ENCODE measurements at regions not wholly inside any gene's neighbourhood (a gene's known extent, or its start where the extent isn't known, plus 50 kb on each side); places are given as distances from the start of the nearest gene placed in this dataset.

- WGBS (ENCODE audit: insufficient coverage, insufficient replicate concordance, low lambda C conversion rate, missing lambda C conversion rate) = 20% methylated on average over 10 of the region's 12 CpGs
- intact Hi-C loops (cut with micrococcal nuclease; ENCODE audit: unreplicated experiment) = loop anchor here (2.0 kb wide), 1 partner anchor 35 kb away; no protein-coding TSS in a partner anchor
- H3K4me2 ChIP-seq (ENCODE audit: control insufficient read depth, insufficient read depth) = no peak overlapping the region
- H3K4me3 ChIP-seq = no peak overlapping the region
- ChIA-PET RAD21 (ENCODE audit: unreplicated experiment) (no interaction called here), POLR2A (no interaction called here), CTCF (no interaction called here), SMC1A (ENCODE audit: uncharacterized antibody, unreplicated experiment) (no interaction called here)
- no peaks in the 10 kb centered on the region for H4K20me1 ChIP-seq (ENCODE audit: control insufficient read depth, insufficient read depth)
- no peaks in the 10 kb centered on the region for H3K9me3 ChIP-seq (replicated peaks; ENCODE audit: control insufficient read depth, insufficient read depth, low read length)
- no peak overlapping the region for H3K27ac ChIP-seq (ENCODE audit: control insufficient read depth, insufficient read depth)
- H3K36me3 ChIP-seq (ENCODE audit: control insufficient read depth in 2 of 2, insufficient read depth in 2 of 2, low read length in 1 of 2) = no peaks in the 10 kb centered on the region
- ATAC-seq = no peak
- H3K79me2 ChIP-seq (ENCODE audit: control insufficient read depth, insufficient read depth, low read length) = no peaks in the 10 kb centered on the region
- in situ Hi-C loops (cut with MboI) = no loop called here
- no peak for TF ChIP-seq TCF7 (IDR thresholded peaks at IDR 0.05; ENCODE audit: borderline replicate concordance)
- no peak for TF ChIP-seq BRCA1 (IDR thresholded peaks at IDR 0.05; ENCODE audit: low read depth, low read length)
- no peak for TF ChIP-seq SKIL (IDR thresholded peaks at IDR 0.05; ENCODE audit: low read depth, poor library complexity, severe bottlenecking)
- no peak for TF ChIP-seq FOXK2 (IDR thresholded peaks at IDR 0.05)
- TF ChIP-seq TCF3 (IDR thresholded peaks at IDR 0.05; ENCODE audit: borderline replicate concordance, insufficient read depth, low read depth, low read length) = no peak
- TF ChIP-seq POLR2A (IDR thresholded peaks at IDR 0.05; ENCODE audit: low read depth, low read length) = no peak
- TF ChIP-seq EP300 (IDR thresholded peaks at IDR 0.05; ENCODE audit: borderline replicate concordance in 1 of 2, control insufficient read depth in 1 of 2, low read depth in 2 of 2, low read length in 2 of 2) = no peak
- no peak for TF ChIP-seq CEBPZ (IDR thresholded peaks at IDR 0.05; ENCODE audit: low read depth, low read length)
- no peak for TF ChIP-seq NFXL1 (IDR thresholded peaks at IDR 0.05; ENCODE audit: borderline replicate concordance)
- no peak overlapping the region for H2AFZ ChIP-seq (ENCODE audit: control insufficient read depth, low read depth, low read length)
- no peak overlapping the region for H3K9ac ChIP-seq (ENCODE audit: control insufficient read depth, insufficient read depth, low read length)
- peaks cover 0 to 1% of the 10 kb centered on the region in 2 experiments; a peak in 1 of 4 replicates for H3K27me3 ChIP-seq (replicated peaks in 1 of 2; ENCODE audit: control insufficient read depth in 2 of 2, insufficient read depth in 2 of 2, low read length in 1 of 2)
- DNase-seq (ENCODE audit: low read depth, low spot score) = no peak
- no TSS peak for BruUV-seq (replicated peaks)
- no peak for FAIRE-seq
- no peaks in the 10 kb centered on the region for H3K4me1 ChIP-seq (ENCODE audit: control insufficient read depth, insufficient read depth, low read length)
Observed at GRCh38 chr2:2709431-2709770, 378.3 kb upstream of the MYT1L start.

All from GM12878 (cell line).